Left ventricle myocardium inferior (tissue), 1 donor: ENCODE measurements at regions not wholly inside any gene's neighbourhood (a gene's known extent, or its start where the extent isn't known, plus 50 kb on each side); places are given as distances from the start of the nearest gene placed in this dataset.
"Not testable (repeated sequence)": the region's sequence is repeated elsewhere in the genome, so short reads cannot be mapped to it uniquely, and the experiment has no call there.

Experiments
- DNase-seq: peaks from one replicate; pipeline ENCODE4 v3.0.0-alpha.2; 2020
- H3K27ac ChIP-seq: fragments of 200-600 bp; replicated peaks from 2 replicates; pipeline ENCODE4 v1.8.0; 2021
- H3K27me3 ChIP-seq: fragments of 200-600 bp; 2 replicates; pipeline ENCODE4 v1.8.0; 2021; ENCODE audit warnings: low read depth
- H3K36me3 ChIP-seq: fragments of 200-600 bp; 2 replicates; pipeline ENCODE4 v1.8.0; 2021
- H3K4me1 ChIP-seq: fragments of 200-600 bp; 2 replicates; pipeline ENCODE4 v1.8.0; 2021
- H3K4me3 ChIP-seq: fragments of 200-600 bp; 2 replicates; pipeline ENCODE4 v1.8.0; 2021; ENCODE audit warnings: mild to moderate bottlenecking, moderate library complexity
- H3K9me3 ChIP-seq: fragments of 200-600 bp; replicated peaks from 2 replicates; pipeline ENCODE4 v1.8.0; 2021
- CTCF ChIP-seq: fragments of 200-600 bp; IDR thresholded peaks from 2 replicates; pipeline ENCODE4 v1.8.0; 2021; ENCODE audit warnings: antibody characterized with exemption, mild to moderate bottlenecking, borderline replicate concordance
- intact Hi-C: fragments of 100-400 bp; cut with micrococcal nuclease; formaldehyde crosslinking; loops from one replicate; pipeline ENCODE4 v1.11.0; 2022
- donor health status: DM: no; HTN: yes; CAD: no; lungs with severe emphysema.

- Histone ChIP-seq H3K27me3 (peaks cover 23% of the 10 kb centered on the region), H3K4me3 (no peak overlapping the region), H3K9me3 (no peaks in the 10 kb centered on the region), H3K27ac (no peak overlapping the region), H3K4me1 (no peaks in the 10 kb centered on the region), H3K36me3 (no peaks in the 10 kb centered on the region)
- no peak for TF ChIP-seq CTCF
- no peak for DNase-seq
- intact Hi-C loops = no loop called here
Measured at GRCh38 chr2:239866350-239866749, 158.8 kb downstream of the NDUFA10 start.

GRCh38 chr2:239865856-239866255 is 159.3 kb downstream of the NDUFA10 start:
- H3K27me3 ChIP-seq = peaks cover 25% of the 10 kb centered on the region
- intact Hi-C loops, H3K4me1 ChIP-seq, DNase-seq, H3K27ac ChIP-seq, H3K4me3 ChIP-seq, H3K36me3 ChIP-seq, H3K9me3 ChIP-seq: not testable (repeated sequence)

- intact Hi-C loops = no loop called here
- no peaks in the 10 kb centered on the region for H3K4me1 ChIP-seq
- H3K27ac ChIP-seq = no peak overlapping the region
- H3K27me3 ChIP-seq = peaks cover 24% of the 10 kb centered on the region
- H3K36me3 ChIP-seq = no peaks in the 10 kb centered on the region
- H3K4me3 ChIP-seq = no peak overlapping the region
- no peaks in the 10 kb centered on the region for H3K9me3 ChIP-seq
- TF ChIP-seq CTCF = no peak
- DNase-seq = no peak
Measured at GRCh38 chr2:239865059-239865639, 160.0 kb downstream of the NDUFA10 start.

- TF ChIP-seq CTCF = no peak
- no peak overlapping the region for H3K27ac ChIP-seq
- no peaks in the 10 kb centered on the region for H3K9me3 ChIP-seq
- H3K36me3 ChIP-seq = no peaks in the 10 kb centered on the region
- DNase-seq = no peak
- peaks cover 26% of the 10 kb centered on the region for H3K27me3 ChIP-seq
- H3K4me1 ChIP-seq = no peaks in the 10 kb centered on the region
- intact Hi-C loops = no loop called here
- no peak overlapping the region for H3K4me3 ChIP-seq
Measured at GRCh38 chr2:239864247-239865058, 160.7 kb downstream of the NDUFA10 start.

GRCh38 chr2:239862613-239863012 is 162.5 kb downstream of the NDUFA10 start:
- Histone ChIP-seq H3K4me3 (no peak overlapping the region), H3K9me3 (no peaks in the 10 kb centered on the region), H3K27ac (no peak overlapping the region), H3K27me3 (peaks cover 32% of the 10 kb centered on the region), H3K4me1 (no peaks in the 10 kb centered on the region), H3K36me3 (no peaks in the 10 kb centered on the region)
- no peak for DNase-seq
- intact Hi-C loops = no loop called here
- TF ChIP-seq CTCF = no peak

- intact Hi-C loops = no loop called here
- H3K4me1 ChIP-seq = no peaks in the 10 kb centered on the region
- H3K27me3 ChIP-seq = peaks cover 75% of the 10 kb centered on the region
- H3K27ac ChIP-seq = no peak overlapping the region
- no peak overlapping the region for H3K4me3 ChIP-seq
- no peaks in the 10 kb centered on the region for H3K9me3 ChIP-seq
- DNase-seq = no peak
- no peak for TF ChIP-seq CTCF
- no peaks in the 10 kb centered on the region for H3K36me3 ChIP-seq
Measured at GRCh38 chr2:239858179-239858578, 167.0 kb downstream of the NDUFA10 start.
